CD8-positive, alpha-beta memory T cell (primary cell): ENCODE measurements at regions not wholly inside any gene's neighbourhood (a gene's known extent, or its start where the extent isn't known, plus 50 kb on each side); places are given as distances from the start of the nearest gene placed in this dataset.
A peak's percentile ranks its signal among the peaks of the same experiment; 100 is the strongest.

Source experiments
- CTCF ChIA-PET: fragments of 350-600 bp; sonication (Branson Sonifier 250); formaldehyde crosslinking; loops from one replicate; lab custom pipeline; 2021; ENCODE audit warnings: antibody characterized with exemption; lab: Charles Lee
- POLR2A ChIA-PET: fragments of 350-600 bp; sonication (Branson Sonifier 250); formaldehyde crosslinking; loops from one replicate; lab custom pipeline; 2021; ENCODE audit warnings: antibody characterized with exemption; lab: Charles Lee
- DNase-seq, 5 donors: peaks; one replicate each; pipeline versions ENCODE4 v3.0.0 to v3.0.0-alpha.2; 2020 to 2022; ENCODE audit warnings: mixed read lengths in 1 of 5
- H3K27ac ChIP-seq: one replicate; pipeline ENCODE4 v1.7.0; 2013; ENCODE audit warnings: low read depth, mild to moderate bottlenecking, low read length, moderate library complexity
- H3K27me3 ChIP-seq: 2 replicates; pipeline ENCODE4 v1.7.0; 2013; ENCODE audit warnings: low read length, mild to moderate bottlenecking; ENCODE audit not compliant: insufficient read depth, poor library complexity, severe bottlenecking
- H3K36me3 ChIP-seq: 2 replicates; pipeline ENCODE4 v1.7.0; 2013; ENCODE audit warnings: mild to moderate bottlenecking, low read length, moderate library complexity; ENCODE audit not compliant: insufficient read depth
- H3K4me1 ChIP-seq: 2 replicates; pipeline ENCODE4 v1.7.0; 2013; ENCODE audit warnings: mild to moderate bottlenecking, low read length, moderate library complexity; ENCODE audit not compliant: insufficient read depth
- H3K4me3 ChIP-seq: 2 replicates; pipeline ENCODE4 v1.7.0; 2013; ENCODE audit warnings: mild to moderate bottlenecking, low read length
- H3K9me3 ChIP-seq: 2 replicates; pipeline ENCODE4 v1.7.0; 2013; ENCODE audit warnings: mild to moderate bottlenecking, low read length
- H3K27ac Mint-ChIP-seq, 8 donors: one replicate each; pipeline ENCODE4 v1.8.0; 2020 to 2021; ENCODE audit warnings: mixed read lengths in 8 of 8, mild to moderate bottlenecking in 6 of 8, inconsistent platforms in 3 of 8, moderate library complexity in 3 of 8
- H3K27me3 Mint-ChIP-seq, 2 donors: one replicate each; pipeline ENCODE4 v1.8.0; 2020 to 2021; ENCODE audit warnings: mixed read lengths in 2 of 2, mild to moderate bottlenecking in 1 of 2, moderate library complexity in 1 of 2
- H3K36me3 Mint-ChIP-seq, 3 donors: one replicate each; pipeline ENCODE4 v1.8.0; 2020 to 2021; ENCODE audit warnings: mixed read lengths in 3 of 3, inconsistent platforms in 1 of 3, mild to moderate bottlenecking in 1 of 3
- H3K4me1 Mint-ChIP-seq, 3 donors: one replicate each; pipeline ENCODE4 v1.8.0; 2020 to 2021; ENCODE audit warnings: mixed read lengths in 3 of 3, inconsistent platforms in 1 of 3, mild to moderate bottlenecking in 1 of 3
- H3K4me3 Mint-ChIP-seq, 7 donors: one replicate each; pipeline ENCODE4 v1.8.0; 2020 to 2021; ENCODE audit warnings: mixed read lengths in 7 of 7, mild to moderate bottlenecking in 6 of 7, moderate library complexity in 4 of 7, inconsistent platforms in 2 of 7
- H3K9me3 Mint-ChIP-seq, 5 donors: one replicate each; pipeline ENCODE4 v1.8.0; 2020 to 2022; ENCODE audit warnings: mixed read lengths in 5 of 5, mild to moderate bottlenecking in 3 of 5, moderate library complexity in 2 of 5, inconsistent platforms in 1 of 5

GRCh38 chr15:62883938-62884479 lies 158.5 kb upstream of the TPM1 start:
- H3K27me3 Mint-ChIP-seq: peaks cover 12 to 41% of the 10 kb centered on the region in 2 donors
- H3K4me1 ChIP-seq: no peaks in the 10 kb centered on the region
- no peak overlapping the region for H3K4me3 Mint-ChIP-seq
- H3K27ac Mint-ChIP-seq: no peak overlapping the region
- CTCF ChIA-PET: no interaction called here
- no peaks in the 10 kb centered on the region for H3K36me3 Mint-ChIP-seq
- no peak overlapping the region for H3K4me3 ChIP-seq
- H3K27ac ChIP-seq: no peak overlapping the region
- H3K27me3 ChIP-seq: peaks cover 10% of the 10 kb centered on the region
- no peaks in the 10 kb centered on the region for H3K9me3 ChIP-seq
- no peak for DNase-seq
- H3K4me1 Mint-ChIP-seq: peaks cover 0 to 5% (median 0%) of the 10 kb centered on the region in 3 donors
- no peaks in the 10 kb centered on the region for H3K36me3 ChIP-seq
- no peaks in the 10 kb centered on the region for H3K9me3 Mint-ChIP-seq
- POLR2A ChIA-PET: no interaction called here

DNA sequence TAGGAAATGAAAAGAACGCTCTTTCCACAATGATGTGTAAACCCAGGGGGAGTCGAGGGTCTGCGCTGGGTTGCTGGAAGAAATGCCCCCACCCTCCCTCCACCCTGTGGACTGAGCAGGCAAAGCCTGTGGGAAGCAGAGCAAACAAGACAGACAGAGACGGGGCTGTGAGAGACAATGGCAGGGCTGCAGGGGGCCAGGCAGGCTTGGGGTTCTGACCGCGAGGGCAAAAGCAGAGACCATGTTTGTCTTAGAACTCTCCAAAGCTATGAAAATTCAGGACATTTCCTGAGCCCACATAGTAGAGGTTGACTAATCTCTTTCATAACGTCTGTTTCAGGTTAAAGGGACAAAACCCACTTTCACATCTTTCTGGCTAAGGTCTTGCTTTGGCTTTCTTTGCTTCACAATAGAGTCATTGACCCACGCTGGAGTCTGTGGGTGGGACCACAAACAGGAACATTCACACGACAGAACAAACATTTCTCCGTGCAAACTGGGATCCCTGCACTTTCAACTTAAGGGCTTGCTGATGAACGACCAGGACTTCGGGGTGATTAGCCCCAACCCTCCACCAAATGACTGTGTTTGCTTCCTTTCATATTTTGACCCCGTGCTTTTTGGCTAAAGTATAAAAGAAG lies 156.0 kb upstream of the TPM1 start:
- no peaks in the 10 kb centered on the region for H3K4me1 Mint-ChIP-seq
- no peaks in the 10 kb centered on the region for H3K4me1 ChIP-seq
- peak overlapping the region in 2 of 8 donors; percentile 11 to 61 for H3K27ac Mint-ChIP-seq
- ChIA-PET POLR2A (no interaction called here), CTCF (no interaction called here)
- no peaks in the 10 kb centered on the region for H3K36me3 ChIP-seq
- peaks cover 13 to 44% of the 10 kb centered on the region in 2 donors for H3K27me3 Mint-ChIP-seq
- H3K4me3 ChIP-seq: no peak overlapping the region
- H3K27ac ChIP-seq: no peak overlapping the region
- H3K9me3 ChIP-seq: no peaks in the 10 kb centered on the region
- H3K9me3 Mint-ChIP-seq: no peaks in the 10 kb centered on the region
- H3K4me3 Mint-ChIP-seq: no peak overlapping the region
- peaks cover 10% of the 10 kb centered on the region for H3K27me3 ChIP-seq
- no peaks in the 10 kb centered on the region for H3K36me3 Mint-ChIP-seq
- no peak for DNase-seq

DNA sequence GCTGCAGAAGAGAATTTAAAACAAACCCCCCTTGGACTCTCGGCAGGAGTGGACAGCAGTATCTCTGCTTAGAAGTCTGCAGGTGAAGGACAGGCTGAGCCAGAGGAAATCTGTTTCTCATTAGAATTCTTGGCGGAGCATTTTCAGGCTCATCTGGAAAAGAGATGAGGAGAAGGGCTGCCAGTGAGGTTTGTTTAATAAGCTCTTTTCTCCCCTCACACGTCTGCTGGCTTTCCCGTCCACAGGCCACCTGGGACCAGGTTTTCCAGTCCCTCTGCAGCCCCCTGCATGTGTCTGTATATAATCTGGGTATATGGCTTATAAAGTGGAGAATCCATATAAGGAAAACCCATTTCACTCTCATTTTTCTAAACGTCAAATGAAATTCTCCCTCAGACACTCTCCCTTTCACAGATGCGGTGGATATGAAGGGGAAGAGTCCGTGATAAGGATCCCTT lies 155.4 kb upstream of the TPM1 start:
- ChIA-PET POLR2A (no interaction called here), CTCF (no interaction called here)
- peaks cover 17 to 44% of the 10 kb centered on the region in 2 donors for H3K27me3 Mint-ChIP-seq
- no peak overlapping the region for H3K4me3 ChIP-seq
- H3K4me1 ChIP-seq: no peaks in the 10 kb centered on the region
- no peak for DNase-seq
- H3K9me3 Mint-ChIP-seq: no peaks in the 10 kb centered on the region
- no peaks in the 10 kb centered on the region for H3K4me1 Mint-ChIP-seq
- no peak overlapping the region for H3K4me3 Mint-ChIP-seq
- H3K9me3 ChIP-seq: no peaks in the 10 kb centered on the region
- peaks cover 10% of the 10 kb centered on the region for H3K27me3 ChIP-seq
- no peaks in the 10 kb centered on the region for H3K36me3 Mint-ChIP-seq
- H3K36me3 ChIP-seq: no peaks in the 10 kb centered on the region
- H3K27ac Mint-ChIP-seq: no peak overlapping the region
- H3K27ac ChIP-seq: no peak overlapping the region

DNA sequence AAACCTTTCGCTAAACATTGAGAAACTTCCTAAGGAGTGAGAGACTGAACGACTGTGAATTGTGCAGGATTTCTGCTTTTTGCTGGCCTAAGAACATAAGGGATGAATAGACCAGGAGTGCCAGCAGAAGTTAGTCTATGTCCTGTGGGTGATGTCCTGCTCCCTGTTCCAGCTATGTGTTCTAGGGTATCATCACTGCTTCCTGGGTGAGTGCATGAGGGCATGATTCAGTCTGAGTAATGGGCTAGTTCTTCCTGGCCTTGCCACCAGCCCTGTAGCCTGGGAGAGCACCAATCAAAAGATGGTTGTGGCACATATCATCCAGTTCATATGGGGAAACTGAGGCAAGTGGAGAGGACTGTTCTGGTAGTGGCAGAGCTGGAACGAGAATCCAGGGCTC lies 153.9 kb upstream of the TPM1 start:
- H3K36me3 ChIP-seq: no peaks in the 10 kb centered on the region
- Mint-ChIP-seq H3K36me3 (no peaks in the 10 kb centered on the region), H3K4me1 (no peaks in the 10 kb centered on the region), H3K27ac (no peak overlapping the region), H3K4me3 (no peak overlapping the region), H3K27me3 (peaks cover 17 to 46% of the 10 kb centered on the region in 2 donors), H3K9me3 (no peaks in the 10 kb centered on the region)
- H3K9me3 ChIP-seq: no peaks in the 10 kb centered on the region
- ChIA-PET CTCF (no interaction called here), POLR2A (no interaction called here)
- H3K4me1 ChIP-seq: no peaks in the 10 kb centered on the region
- no peak overlapping the region for H3K4me3 ChIP-seq
- no peak overlapping the region for H3K27ac ChIP-seq
- no peak for DNase-seq
- peaks cover 10% of the 10 kb centered on the region for H3K27me3 ChIP-seq

DNA sequence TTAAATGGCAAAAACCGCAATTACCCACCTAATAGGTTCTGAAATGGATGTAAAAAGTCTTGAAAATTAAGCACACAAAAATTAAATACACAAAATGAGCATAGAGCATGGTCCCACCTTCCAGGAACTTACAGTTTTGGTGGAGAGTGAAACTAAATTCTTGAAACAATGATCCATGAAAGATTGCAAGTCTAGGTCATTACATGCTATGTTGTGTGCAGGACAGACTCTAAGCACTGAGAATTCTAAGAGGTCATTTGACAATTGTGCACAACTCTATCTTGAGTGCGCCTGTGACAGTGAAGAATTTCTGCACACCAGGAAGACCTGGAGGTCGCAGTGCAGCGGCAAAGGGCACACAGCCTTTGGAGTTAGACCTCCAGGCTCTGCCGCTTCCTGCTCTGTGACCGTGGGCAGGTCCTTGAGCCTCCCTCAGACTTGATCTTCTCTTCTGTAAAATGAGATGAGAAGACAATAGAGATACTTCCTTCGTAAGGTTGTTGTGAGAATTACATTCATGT lies 153.3 kb upstream of the TPM1 start:
- H3K27me3 Mint-ChIP-seq: peaks cover 17 to 50% of the 10 kb centered on the region in 2 donors
- H3K27ac ChIP-seq: no peak overlapping the region
- no peaks in the 10 kb centered on the region for H3K36me3 ChIP-seq
- no peaks in the 10 kb centered on the region for H3K4me1 ChIP-seq
- ChIA-PET POLR2A (no interaction called here), CTCF (no interaction called here)
- H3K9me3 Mint-ChIP-seq: no peaks in the 10 kb centered on the region
- H3K27me3 ChIP-seq: peaks cover 10% of the 10 kb centered on the region
- H3K4me1 Mint-ChIP-seq: no peaks in the 10 kb centered on the region
- no peaks in the 10 kb centered on the region for H3K36me3 Mint-ChIP-seq
- no peak overlapping the region for H3K4me3 ChIP-seq
- no peak overlapping the region for H3K27ac Mint-ChIP-seq
- H3K9me3 ChIP-seq: no peaks in the 10 kb centered on the region
- H3K4me3 Mint-ChIP-seq: no peak overlapping the region
- no peak for DNase-seq

DNA sequence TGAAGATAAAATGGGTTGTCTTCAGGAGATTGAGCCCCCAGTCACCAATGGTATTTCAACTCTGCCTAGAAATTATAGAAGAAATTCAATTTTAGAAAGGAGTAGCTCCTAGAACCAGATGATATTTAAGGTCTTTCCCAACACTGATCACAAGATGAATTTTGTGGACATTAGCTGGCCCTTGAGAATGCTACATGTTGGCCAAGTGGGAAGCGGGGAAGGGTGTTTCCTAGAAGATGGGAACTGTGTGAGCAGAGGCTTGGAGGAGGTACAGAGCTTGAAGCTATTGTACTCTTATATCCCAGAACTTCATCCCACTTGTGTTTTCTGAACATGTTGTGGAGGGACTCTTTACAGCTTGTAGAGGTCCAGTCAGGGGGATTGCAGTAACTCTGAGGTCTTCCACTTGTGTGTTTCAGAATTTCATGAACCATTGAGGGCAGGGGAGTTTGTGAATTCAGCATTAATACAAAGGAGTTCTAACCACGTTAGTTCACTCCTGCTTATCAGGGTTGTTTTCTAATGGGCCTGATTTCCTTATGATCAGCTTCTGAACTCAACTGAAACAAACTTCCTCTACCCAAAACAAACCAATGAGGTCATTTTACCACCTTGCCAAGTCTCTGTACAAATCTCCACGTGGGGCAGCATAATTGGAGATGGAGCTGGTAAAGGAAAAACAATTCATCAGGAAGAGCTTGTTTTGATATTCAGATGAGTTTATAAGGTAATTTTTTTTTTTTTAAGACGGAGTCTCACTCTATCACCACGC lies 152.6 kb upstream of the TPM1 start:
- Mint-ChIP-seq H3K36me3 (no peaks in the 10 kb centered on the region), H3K27me3 (peaks cover 17 to 53% of the 10 kb centered on the region in 2 donors), H3K4me1 (no peaks in the 10 kb centered on the region), H3K4me3 (no peak overlapping the region), H3K9me3 (no peaks in the 10 kb centered on the region), H3K27ac (no peak overlapping the region)
- Histone ChIP-seq H3K4me3 (no peak overlapping the region), H3K4me1 (no peaks in the 10 kb centered on the region), H3K36me3 (no peaks in the 10 kb centered on the region), H3K27ac (no peak overlapping the region), H3K27me3 (peaks cover 10% of the 10 kb centered on the region), H3K9me3 (no peaks in the 10 kb centered on the region)
- CTCF ChIA-PET: no interaction called here
- DNase-seq: no peak
- POLR2A ChIA-PET: no interaction called here

- H3K27ac Mint-ChIP-seq: no peak overlapping the region
- peaks cover 18 to 46% of the 10 kb centered on the region in 2 donors for H3K27me3 Mint-ChIP-seq
- no peak for DNase-seq
- ChIA-PET CTCF (no interaction called here), POLR2A (no interaction called here)
- H3K4me1 Mint-ChIP-seq: no peaks in the 10 kb centered on the region
- Histone ChIP-seq H3K27me3 (no peaks in the 10 kb centered on the region), H3K4me3 (no peak overlapping the region), H3K36me3 (no peaks in the 10 kb centered on the region), H3K9me3 (no peaks in the 10 kb centered on the region), H3K4me1 (no peaks in the 10 kb centered on the region), H3K27ac (no peak overlapping the region)
- no peak overlapping the region for H3K4me3 Mint-ChIP-seq
- H3K9me3 Mint-ChIP-seq: no peaks in the 10 kb centered on the region
- no peaks in the 10 kb centered on the region for H3K36me3 Mint-ChIP-seq
These were observed 148.0 kb upstream of the TPM1 start for GRCh38 chr15:62894322-62895085.
